RWPE1 (cell line): ENCODE measurements at regions not wholly inside any gene's neighbourhood (a gene's known extent, or its start where the extent isn't known, plus 50 kb on each side); places are given as distances from the start of the nearest gene placed in this dataset.

Experiments used
- CTCF ChIA-PET: fragments of 350-600 bp; sonication (Branson Sonifier 250); formaldehyde crosslinking; extraction: SDS; loops from one replicate; lab custom pipeline; 2021; lab: Yijun Ruan, JAX
- POLR2A ChIA-PET: fragments of 400-600 bp; formaldehyde crosslinking; extraction: SDS; loops from one replicate; lab custom pipeline; 2020; ENCODE audit warnings: antibody characterized with exemption; ENCODE audit not compliant: low non-redundant PET; lab: Yijun Ruan, JAX
- DNase-seq: peaks from one replicate; pipeline ENCODE4 v3.0.0; 2012; ENCODE audit warnings: low spot score
- H3K27ac ChIP-seq: fragments of 450-650 bp; 2 replicates; pipeline ENCODE4 v1.5.1; 2017
- TF ChIP-seq, protein P1 (sequence below): fragments of 450-650 bp; conservative IDR thresholded peaks from 2 replicates; pipeline ENCODE4 v1.5.1; 2017; ENCODE audit warnings: low read depth, mild to moderate bottlenecking

DNA sequence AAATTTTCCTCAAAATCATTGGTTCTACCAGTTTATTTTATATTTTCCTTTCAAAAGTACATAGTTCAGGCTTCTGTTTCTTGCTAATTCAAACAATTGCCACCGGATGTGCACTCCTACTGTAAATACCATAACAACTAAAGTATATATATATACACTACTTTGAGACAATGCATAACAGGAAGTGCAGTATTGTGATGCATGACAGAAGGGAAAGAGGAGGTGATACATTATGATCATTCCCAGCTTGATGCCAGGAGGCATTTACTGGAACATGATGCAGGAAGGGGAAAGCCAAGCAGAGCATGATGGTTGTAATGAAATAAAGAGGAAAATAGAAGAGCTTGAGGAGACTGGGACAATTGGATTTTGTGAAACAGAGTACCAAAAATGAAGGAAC, 215.2 kb upstream of the NT5C1B start:
- TF ChIP-seq, protein P1, sequence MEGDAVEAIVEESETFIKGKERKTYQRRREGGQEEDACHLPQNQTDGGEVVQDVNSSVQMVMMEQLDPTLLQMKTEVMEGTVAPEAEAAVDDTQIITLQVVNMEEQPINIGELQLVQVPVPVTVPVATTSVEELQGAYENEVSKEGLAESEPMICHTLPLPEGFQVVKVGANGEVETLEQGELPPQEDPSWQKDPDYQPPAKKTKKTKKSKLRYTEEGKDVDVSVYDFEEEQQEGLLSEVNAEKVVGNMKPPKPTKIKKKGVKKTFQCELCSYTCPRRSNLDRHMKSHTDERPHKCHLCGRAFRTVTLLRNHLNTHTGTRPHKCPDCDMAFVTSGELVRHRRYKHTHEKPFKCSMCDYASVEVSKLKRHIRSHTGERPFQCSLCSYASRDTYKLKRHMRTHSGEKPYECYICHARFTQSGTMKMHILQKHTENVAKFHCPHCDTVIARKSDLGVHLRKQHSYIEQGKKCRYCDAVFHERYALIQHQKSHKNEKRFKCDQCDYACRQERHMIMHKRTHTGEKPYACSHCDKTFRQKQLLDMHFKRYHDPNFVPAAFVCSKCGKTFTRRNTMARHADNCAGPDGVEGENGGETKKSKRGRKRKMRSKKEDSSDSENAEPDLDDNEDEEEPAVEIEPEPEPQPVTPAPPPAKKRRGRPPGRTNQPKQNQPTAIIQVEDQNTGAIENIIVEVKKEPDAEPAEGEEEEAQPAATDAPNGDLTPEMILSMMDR: no peak
- no peak for DNase-seq
- POLR2A ChIA-PET: no interaction called here
- H3K27ac ChIP-seq: no peak overlapping the region
- CTCF ChIA-PET: no interaction called here

DNA sequence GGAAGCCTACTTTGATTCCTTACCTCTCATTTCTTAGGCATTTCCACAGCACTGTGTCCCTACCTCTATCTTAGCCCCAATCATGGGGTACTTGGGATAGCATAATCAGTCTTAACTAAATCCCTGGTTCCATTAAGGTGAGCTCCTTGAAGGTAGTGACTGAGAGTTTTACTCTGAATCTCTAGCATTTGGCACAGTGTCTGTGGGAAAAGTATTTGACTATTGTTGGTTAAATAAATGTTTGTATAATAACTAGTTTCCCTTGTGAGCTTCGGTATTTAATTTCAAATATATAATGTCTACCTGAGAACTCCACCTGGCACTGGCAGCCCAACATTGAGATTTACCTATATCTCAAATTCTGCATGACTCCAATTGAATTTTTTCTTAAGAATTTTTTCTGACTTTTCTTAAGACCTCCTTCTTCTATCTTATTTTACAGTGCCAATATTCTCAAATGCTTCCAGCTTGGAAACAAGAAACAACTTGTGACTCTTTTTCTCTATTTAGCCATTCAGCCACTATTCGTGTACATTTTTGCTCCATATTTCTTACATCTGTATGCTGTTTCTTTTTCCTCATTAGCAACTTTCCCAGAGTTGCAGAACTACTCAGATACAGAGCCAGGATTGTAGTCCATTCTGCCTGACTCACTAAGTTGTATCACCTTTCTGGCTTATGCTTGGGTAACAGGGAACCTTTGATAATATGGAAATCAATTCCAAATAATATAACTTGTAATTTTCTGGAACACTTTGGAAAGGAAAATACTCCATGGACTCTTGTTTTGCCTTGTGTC, 214.0 kb upstream of the NT5C1B start:
- POLR2A ChIA-PET: no interaction called here
- TF ChIP-seq, protein P1: no peak
- no peak for DNase-seq
- CTCF ChIA-PET: no interaction called here
- H3K27ac ChIP-seq: no peak overlapping the region

DNA sequence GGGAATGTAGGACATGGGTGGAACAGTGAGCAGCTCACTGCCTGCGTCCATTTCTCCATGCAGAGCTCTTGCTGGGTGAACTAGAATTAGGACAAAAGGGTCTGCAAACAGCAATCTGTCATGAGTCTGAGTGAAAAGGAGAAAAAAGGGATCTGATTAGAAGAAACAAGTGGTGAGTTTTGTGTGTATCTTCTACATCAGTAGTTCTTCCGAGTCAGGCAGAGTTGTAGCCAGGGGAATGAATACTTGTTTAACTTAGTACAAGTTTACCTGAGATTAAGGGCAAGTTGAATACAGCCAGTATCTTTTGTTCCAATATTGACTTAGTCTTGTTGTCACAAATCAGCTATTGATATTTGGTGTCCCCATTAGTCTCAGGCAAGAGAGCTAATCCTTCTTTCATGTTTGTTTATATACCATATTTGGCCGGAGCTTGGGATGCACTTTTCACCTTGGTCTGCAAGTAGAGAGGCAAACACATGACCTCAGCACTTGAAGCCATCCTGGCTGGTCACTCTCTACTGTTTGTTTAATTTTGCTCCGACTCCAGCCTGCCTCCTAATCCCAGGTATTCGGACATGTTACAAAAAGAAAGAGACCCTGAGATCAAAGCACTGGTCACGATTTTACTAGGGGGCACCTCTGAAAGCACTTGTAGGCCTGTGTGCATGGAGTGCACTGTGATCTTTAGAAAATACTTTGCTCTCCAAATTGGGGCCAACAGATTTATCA, 211.0 kb upstream of the NT5C1B start:
- DNase-seq: no peak
- TF ChIP-seq, protein P1: no peak
- CTCF ChIA-PET: interaction anchor here (0.6 kb wide), 1 partner anchor 187 kb away, joined by 3 read pairs; no protein-coding TSS in a partner anchor
- no peak overlapping the region for H3K27ac ChIP-seq
- POLR2A ChIA-PET: no interaction called here

DNA sequence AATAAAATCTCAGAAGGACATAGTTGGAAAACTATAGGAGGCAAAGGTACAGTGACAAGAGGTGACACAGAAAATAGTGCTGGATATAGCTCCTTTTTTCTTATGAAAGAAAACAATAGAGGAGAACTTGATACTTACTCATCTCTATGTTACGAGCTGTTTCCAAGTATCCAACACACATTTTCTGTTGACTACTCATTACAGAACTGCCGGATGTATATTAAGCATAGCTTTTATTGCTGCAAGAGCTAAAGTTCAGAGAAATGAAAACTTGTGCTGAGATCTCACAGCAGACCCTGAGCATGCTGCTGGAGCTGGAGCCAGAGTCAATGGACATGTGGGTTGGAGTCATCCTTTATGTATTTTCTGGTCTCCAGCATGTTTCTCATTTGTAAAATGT, 210.0 kb upstream of the NT5C1B start:
- ChIA-PET CTCF (no interaction called here), POLR2A (no interaction called here)
- DNase-seq: no peak
- TF ChIP-seq, protein P1: no peak
- H3K27ac ChIP-seq: no peak overlapping the region

DNA sequence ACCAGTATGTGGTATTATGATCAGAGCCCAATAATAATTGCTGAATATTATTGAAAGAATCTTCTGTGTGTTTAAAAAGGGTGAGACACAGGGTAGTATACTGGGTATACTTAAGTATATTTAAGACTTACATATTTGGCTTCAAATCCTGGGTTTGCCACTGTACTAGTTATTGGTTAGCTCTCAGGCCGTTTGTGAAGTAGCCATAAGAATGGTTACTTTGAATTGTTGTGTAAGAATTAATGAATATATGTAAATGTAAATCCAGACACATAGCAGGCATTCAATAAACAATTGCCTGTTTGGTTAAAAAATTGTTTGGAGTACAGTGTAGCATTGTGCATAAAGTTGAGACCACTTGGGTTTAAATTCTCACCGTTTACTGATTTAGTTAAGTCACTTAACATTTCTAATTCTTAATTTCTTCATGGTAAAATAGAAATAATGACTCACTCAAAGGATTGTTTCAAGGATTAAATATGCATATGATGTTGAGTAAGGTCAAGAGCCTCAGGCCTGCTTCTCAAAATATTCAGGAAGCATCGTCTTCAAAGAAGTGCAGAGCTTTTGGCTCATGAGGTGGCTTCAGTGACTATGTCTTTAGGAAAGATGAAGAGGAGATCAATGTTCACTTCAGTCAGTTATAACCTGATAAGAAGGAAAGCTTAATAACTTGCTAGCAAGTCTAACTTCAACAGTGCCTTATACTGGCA, 207.9 kb upstream of the NT5C1B start:
- ChIA-PET CTCF (no interaction called here), POLR2A (no interaction called here)
- DNase-seq: no peak
- TF ChIP-seq, protein P1: no peak
- H3K27ac ChIP-seq: no peak overlapping the region

DNA sequence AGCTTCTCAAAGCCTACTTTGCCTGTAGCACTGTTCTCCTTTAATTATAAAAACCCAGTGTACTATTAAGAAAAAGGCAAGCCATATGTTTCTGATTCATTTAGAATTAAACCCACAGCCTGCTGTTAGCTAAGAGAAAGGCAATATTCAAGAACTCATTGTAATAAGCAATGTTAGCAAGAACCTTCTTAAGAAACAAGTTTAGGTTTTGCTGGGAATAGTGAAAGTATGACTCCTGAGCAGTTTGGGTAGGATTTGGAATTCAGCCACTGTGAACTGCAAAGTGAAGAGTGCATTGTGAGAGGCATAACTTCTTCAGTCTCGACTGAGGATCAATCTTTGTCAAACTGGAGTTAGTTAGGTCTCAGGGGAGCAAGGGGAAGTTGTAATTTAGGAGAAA, 206.5 kb upstream of the NT5C1B start:
- TF ChIP-seq, protein P1: no peak
- ChIA-PET POLR2A (no interaction called here), CTCF (interaction anchor here (0.6 kb wide), 1 partner anchor 1067 kb away, joined by 4 read pairs; no protein-coding TSS in a partner anchor)
- no peak overlapping the region for H3K27ac ChIP-seq
- no peak for DNase-seq
